K562 (cell line): ENCODE measurements at regions not wholly inside any gene's neighbourhood (a gene's known extent, or its start where the extent isn't known, plus 50 kb on each side); places are given as distances from the start of the nearest gene placed in this dataset.

Source experiments
- BRD4 ChIP-seq: fragments of 200-600 bp; sonication (generic); IDR thresholded peaks from 2 replicates; pipeline ENCODE4 v1.6.1; 2017; ENCODE audit warnings: inconsistent platforms
- CEBPG ChIP-seq, 3 experiments: fragments of 200-800 bp in 1 of 3; sonication (Bioruptor generic) in 1 of 3; sonication (generic) in 1 of 3; formaldehyde crosslinking in 1 of 3; IDR thresholded peaks in 2 of 3; conservative IDR thresholded peaks in 1 of 3; 2 replicates each; pipeline versions ENCODE4 v1.6.1 to v1.8.0; 2016 to 2022; ENCODE audit warnings: missing compliant biosample characterization in 2 of 3, missing genetic modification characterization in 2 of 3, mild to moderate bottlenecking in 1 of 3, missing genetic modification reagents in 1 of 3
- CHD2 ChIP-seq: IDR thresholded peaks from 2 replicates; pipeline ENCODE4 v1.6.1; 2011; ENCODE audit warnings: low read depth, low read length
- CTCF ChIP-seq, 3 experiments: IDR thresholded peaks in 2 of 3; conservative IDR thresholded peaks in 1 of 3; 2 replicates each; pipeline ENCODE4 v1.5.1; 2011 to 2012; ENCODE audit warnings: low read length in 3 of 3, mild to moderate bottlenecking in 3 of 3, control low read depth in 2 of 3, improper control_type of control experiment in 1 of 3, inconsistent platforms in 1 of 3, low read depth in 1 of 3, mixed read lengths in 1 of 3, moderate library complexity in 1 of 3; ENCODE audit not compliant: insufficient read depth in 2 of 3
- ELF2 ChIP-seq: fragments of 250-450 bp; sonication (Bioruptor Pico); IDR thresholded peaks from 2 replicates; pipeline ENCODE4 v1.5.0; 2021; ENCODE audit warnings: mild to moderate bottlenecking
- HES1 ChIP-seq: fragments of 450-650 bp; IDR thresholded peaks from 2 replicates; pipeline ENCODE4 v1.6.1; 2016; ENCODE audit warnings: low read depth, mild to moderate bottlenecking, moderate library complexity
- KAT7 ChIP-seq: sonication (generic); formaldehyde crosslinking; IDR thresholded peaks from 2 replicates; pipeline ENCODE4 v1.8.0; 2022; ENCODE audit warnings: missing genetic modification reagents, mild to moderate bottlenecking, borderline replicate concordance
- MNT ChIP-seq, 2 experiments: fragments of 450-650 bp; conservative IDR thresholded peaks; 2 replicates each; pipeline ENCODE4 v1.6.1; 2017; ENCODE audit warnings: mild to moderate bottlenecking in 2 of 2, moderate library complexity in 2 of 2
- NFRKB ChIP-seq: fragments of 450-650 bp; IDR thresholded peaks from 2 replicates; pipeline ENCODE4 v1.6.1; 2016; ENCODE audit warnings: low read depth
- PKNOX1 ChIP-seq: fragments of 450-650 bp; IDR thresholded peaks from 2 replicates; pipeline ENCODE4 v1.6.1; 2016
- RFX7 ChIP-seq: fragments of 250-450 bp; sonication (Bioruptor Pico); IDR thresholded peaks from 2 replicates; pipeline ENCODE4 v1.5.1; 2021; ENCODE audit warnings: mild to moderate bottlenecking
- SMAD3 ChIP-seq: fragments of 450-650 bp; formaldehyde crosslinking; conservative IDR thresholded peaks from 2 replicates; pipeline ENCODE4 v1.4.0; 2020; ENCODE audit warnings: mild to moderate bottlenecking
- SMAD4 ChIP-seq: fragments of 250-450 bp; sonication (Bioruptor Pico); conservative IDR thresholded peaks from 2 replicates; pipeline ENCODE4 v1.8.0; 2021; ENCODE audit warnings: inconsistent platforms, mild to moderate bottlenecking, moderate library complexity
- SMARCC2 ChIP-seq: fragments of 450-650 bp; IDR thresholded peaks from 2 replicates; pipeline ENCODE4 v1.6.1; 2017; ENCODE audit warnings: antibody characterized with exemption, moderate library complexity, mild to moderate bottlenecking, low read depth
- SOX6 ChIP-seq: fragments of 450-650 bp; IDR thresholded peaks from 2 replicates; pipeline ENCODE4 v1.6.1; 2014; ENCODE audit warnings: mild to moderate bottlenecking
- ZNF239 ChIP-seq: fragments of 250-450 bp; sonication (Bioruptor Pico); IDR thresholded peaks from 2 replicates; pipeline ENCODE4 v1.4.0; 2020; ENCODE audit warnings: mild to moderate bottlenecking
- ZNF561 ChIP-seq: fragments of 450-650 bp; formaldehyde crosslinking; conservative IDR thresholded peaks from 2 replicates; pipeline ENCODE4 v1.4.0; 2020; ENCODE audit warnings: mild to moderate bottlenecking, moderate library complexity
- ZNF707 ChIP-seq: fragments of 250-450 bp; sonication (Bioruptor Pico); conservative IDR thresholded peaks from 2 replicates; pipeline ENCODE4 v1.8.0; 2022; ENCODE audit warnings: inconsistent platforms, mild to moderate bottlenecking, moderate library complexity

GRCh38 chr6:15905488-15906419, 223.1 kb upstream of the MYLIP start (continued):
- 0 out of 6 replicates have a peak, but pooled peaks of 1 of the 3 experiments have one; percentile 1 for TF ChIP-seq CTCF (IDR thresholded peaks at IDR 0.05 in 2 of 3, conservative IDR thresholded peaks at IDR 0.05 in 1 of 3; ENCODE audit: insufficient read depth in 2 of 3, low read depth in 1 of 3, low read length in 3 of 3)
- TF ChIP-seq SMAD4 (CRISPR knock-in tag), result peak; percentile 94
- TF ChIP-seq ZNF239 (CRISPR knock-in tag), result no peak
- TF ChIP-seq HES1, result peak; percentile 86
- peak; percentile 86 for TF ChIP-seq SMAD3 (CRISPR knock-in tag)
- TF ChIP-seq MNT (conservative IDR thresholded peaks at IDR 0.05), result peak in 1 of 2 experiments; percentile 81; a peak in 2 of 4 replicates
- no peak for TF ChIP-seq RFX7 (CRISPR knock-in tag)
- no peak for TF ChIP-seq ZNF561 (CRISPR knock-in tag)
- no peak for TF ChIP-seq ZNF707 (CRISPR knock-in tag)
- TF ChIP-seq SMARCC2, result peak; percentile 90
- no peak for TF ChIP-seq BRD4
- TF ChIP-seq KAT7 (CRISPR knock-in tag), result peak; percentile 78; the same call in 1 of the 2 replicates
- TF ChIP-seq ELF2 (CRISPR knock-in tag), result peak; percentile 17; the same call in 1 of the 2 replicates
- peak; percentile 63 for TF ChIP-seq NFRKB
- peak; percentile 92 for TF ChIP-seq SOX6
- TF ChIP-seq CEBPG (CRISPR knock-in tag; IDR thresholded peaks at IDR 0.05), result peak; percentile 81; the same call in 1 of the 2 replicates
- TF ChIP-seq CEBPG (tag; conservative IDR thresholded peaks at IDR 0.05 in 1 of 2, IDR thresholded peaks at IDR 0.05 in 1 of 2), result peak in 1 of 2 experiments; percentile 45; a peak in 1 of 4 replicates
- TF ChIP-seq CHD2, result peak; percentile 50; the same call in 1 of the 2 replicates
- TF ChIP-seq PKNOX1, result peak; percentile 80
